ENCODE measurements at regions not wholly inside any gene's neighbourhood (a gene's known extent, or its start where the extent isn't known, plus 50 kb on each side); places are given as distances from the start of the nearest gene placed in this dataset.
"Not testable (repeated sequence)": the region's sequence is repeated elsewhere in the genome, so short reads cannot be mapped to it uniquely, and the experiment has no call there.

DNA sequence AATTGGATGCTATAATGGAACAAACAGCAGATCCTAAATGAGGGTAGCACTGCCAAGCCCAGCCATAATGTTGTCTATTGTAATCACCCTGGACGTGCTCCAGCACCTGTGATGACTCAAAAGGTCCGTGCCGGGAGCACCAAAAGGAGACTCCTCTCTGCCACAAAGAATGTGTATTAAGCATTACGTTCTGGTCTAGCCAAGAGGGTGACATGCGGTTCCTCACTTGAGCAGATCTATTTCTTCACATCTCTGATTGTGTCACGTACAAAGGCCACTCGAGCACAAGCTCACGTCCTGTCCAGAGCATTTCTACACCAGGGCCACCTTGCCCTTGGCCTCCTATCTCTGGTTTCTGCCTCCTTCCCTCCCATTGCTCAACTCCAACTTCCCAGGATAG, 219.9 kb upstream of the IRS2 start:
- DNase-seq, result no peak

GRCh38 chr13:110005563-110005962, 219.2 kb upstream of the IRS2 start:
- no peak for DNase-seq

- DNase-seq, result no peak
Observed at GRCh38 chr13:110004814-110005213, 218.4 kb upstream of the IRS2 start.

DNA sequence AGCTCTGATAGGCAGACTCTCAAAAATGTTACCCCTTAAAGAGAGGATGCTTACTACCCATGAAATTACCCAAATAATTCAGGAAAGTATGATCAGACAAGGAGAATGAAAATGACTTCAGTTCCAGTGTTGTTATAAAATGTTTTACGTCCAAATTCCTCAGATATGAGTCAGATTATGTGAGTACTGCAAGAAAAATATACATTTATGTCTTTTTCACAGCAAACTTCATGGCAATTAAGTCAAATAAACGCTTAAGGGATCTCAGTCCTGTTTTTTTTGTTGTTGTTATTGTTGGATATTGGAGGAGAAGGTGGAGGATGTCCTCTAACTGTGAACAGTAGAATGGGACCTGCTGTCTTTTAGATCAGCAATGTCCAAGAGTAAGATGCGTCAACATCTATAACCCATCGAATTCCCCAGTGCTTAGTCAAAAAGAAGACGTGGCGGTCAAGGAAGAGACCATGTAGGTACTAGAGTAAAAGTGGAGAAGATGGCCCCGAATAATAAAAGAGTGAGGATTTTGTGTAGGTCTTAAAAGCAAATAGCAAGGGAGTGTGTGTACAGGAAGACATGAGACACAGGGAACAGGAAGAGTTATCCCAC, 215.4 kb upstream of the IRS2 start:
- no peak for DNase-seq

DNA sequence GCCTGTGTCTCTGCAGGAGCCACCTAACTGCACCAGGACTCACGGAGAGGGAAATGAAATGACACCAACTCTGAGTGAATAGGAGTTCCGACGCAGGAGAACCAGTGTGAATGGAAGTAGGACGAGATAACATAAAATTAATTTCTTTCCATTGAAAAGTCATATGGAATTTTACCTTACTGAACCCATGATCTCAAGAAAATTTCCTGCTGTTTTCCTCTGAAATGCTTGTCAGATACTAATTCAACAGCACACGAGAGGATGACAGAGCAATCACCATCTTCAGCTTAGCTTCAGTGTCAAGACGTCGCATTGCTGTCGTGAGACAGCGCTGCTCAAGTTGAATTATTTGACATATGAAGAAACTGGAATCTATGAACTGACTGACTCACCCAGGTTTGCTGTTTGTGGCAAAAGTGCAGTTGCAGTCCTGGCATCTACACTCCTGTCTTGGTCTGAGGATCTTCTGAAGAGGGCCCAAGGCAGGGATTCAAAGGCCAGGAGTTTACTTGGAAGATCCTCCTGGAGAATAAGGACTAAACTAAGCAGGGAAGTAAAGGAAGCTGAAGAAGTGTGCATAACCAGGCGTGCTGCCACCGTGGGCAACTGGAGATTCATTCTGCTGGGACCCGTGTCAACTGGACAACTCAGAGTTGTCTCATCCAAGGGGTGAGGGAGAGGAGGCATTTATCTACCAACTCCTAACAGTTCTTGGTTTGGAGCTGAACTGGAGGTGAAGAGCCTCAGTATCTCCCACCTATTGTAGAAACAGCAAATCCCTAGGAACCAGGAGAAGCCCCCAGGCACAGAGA, 214.4 kb upstream of the IRS2 start:
- no peak for DNase-seq

DNA sequence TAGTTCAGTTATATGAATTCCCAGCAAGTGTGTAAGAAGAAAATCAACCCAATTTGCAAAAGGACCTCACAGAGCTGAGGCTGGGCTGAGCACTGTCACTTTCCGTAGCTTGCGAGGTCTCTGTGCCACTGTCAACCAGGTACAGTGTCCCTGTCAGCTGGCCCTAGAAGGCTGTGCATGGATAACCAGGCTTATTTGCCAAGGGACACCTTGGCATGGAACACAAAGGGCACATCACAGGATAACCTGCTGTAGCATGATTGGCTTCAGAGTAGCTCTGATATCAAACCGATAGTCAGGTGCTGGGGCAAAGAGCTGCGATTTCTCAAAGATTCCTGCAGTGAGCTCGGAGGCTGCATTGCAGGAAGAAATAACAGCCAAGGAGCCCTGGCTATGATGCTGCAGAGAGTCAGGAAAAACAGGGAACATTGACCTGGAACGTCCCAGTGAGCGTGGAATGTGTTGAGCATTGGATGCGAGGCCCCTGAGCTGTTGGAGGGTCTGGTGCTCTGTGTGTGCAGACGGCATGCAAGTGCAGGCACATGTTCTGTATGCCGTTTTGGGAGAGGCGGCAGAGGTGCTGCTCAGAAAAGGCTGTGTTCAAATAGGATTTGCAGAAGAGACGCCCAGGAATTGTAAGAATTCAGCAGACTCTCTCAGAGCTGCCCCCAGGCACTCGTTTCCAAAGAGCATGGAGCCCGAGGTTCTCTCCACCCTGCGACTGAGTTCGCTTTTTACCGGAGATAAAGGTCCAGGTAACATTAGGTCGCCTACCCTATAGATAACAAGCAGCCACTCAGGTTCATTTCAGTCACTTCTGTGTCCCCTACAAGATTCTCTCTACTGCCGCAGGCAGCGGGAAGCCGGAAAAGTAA, 213.5 kb upstream of the IRS2 start:
- DNase-seq, result no peak

GRCh38 chr13:109998684-109999533, 212.5 kb upstream of the IRS2 start:
- no peak for DNase-seq

DNA sequence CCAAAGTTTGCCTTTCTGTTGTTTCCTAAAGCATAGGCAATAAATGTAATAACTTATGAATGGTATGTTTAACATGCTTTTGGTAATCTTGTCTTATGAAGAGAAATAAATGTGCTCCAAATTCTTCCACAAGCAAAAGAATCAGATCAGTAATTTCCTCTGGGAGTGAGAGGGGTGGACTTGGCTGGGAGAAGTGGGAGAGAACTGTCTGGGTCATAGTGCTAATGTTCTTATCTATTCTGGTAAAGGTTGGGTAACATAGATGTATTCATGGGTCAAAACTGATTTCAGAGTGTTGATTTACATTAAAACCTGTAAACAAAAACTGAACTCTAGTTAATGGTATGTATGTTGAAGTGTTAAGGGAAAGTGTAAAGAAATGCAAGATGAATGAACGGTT, 211.7 kb upstream of the IRS2 start:
- no peak for DNase-seq

GRCh38 chr13:109997056-109997595, 210.7 kb upstream of the IRS2 start:
- DNase-seq, result not testable (repeated sequence)

DNA sequence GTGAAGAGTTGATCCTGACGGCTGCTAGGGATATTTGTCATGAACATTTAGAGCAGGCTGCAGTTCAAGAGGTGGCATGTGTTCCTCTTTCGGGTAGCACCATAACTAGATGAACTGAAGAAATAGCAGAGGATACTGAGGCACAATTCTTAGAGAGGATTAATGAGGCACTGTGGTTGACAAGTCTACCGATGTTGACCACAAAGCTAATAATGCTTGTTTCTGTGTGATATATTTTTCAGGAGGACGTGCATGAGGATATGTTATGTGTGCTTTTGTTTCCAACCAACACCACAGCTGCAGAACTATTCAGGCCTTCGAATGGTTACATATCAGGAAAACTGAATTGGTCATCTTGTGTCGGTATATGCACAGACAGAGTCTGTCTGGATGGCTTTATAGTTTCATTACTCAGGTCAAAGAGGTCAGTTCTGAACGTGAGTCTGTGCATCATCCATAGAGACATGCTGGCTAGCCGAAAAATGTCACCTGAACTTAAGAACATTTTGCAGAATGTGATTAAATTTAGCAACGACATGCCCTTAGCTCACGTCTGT, 210.1 kb upstream of the IRS2 start:
- DNase-seq, result no peak

DNA sequence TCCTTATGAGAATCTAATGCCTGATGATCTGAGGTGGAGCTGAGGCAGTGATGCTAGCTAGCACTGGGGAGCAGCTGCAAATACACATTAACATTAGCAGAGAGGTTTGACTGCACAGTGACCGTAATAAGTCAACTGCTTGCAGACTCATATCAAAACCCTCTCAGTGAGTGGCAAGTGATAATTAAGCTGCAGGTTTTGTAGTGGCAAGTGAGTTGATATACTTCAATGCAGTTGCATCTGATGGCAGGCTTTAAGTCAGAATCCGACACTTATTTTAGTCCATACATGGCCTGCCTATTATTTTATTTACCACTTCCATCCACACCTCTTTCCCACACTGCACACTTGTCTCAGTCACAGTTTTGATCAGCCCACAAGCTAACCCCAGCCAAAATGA, 209.2 kb upstream of the IRS2 start:
- DNase-seq, result no peak

GRCh38 chr13:109990296-109990695, 203.9 kb upstream of the IRS2 start:
- no peak for DNase-seq

- no peak for DNase-seq
Observed at GRCh38 chr13:109989686-109990085, 203.3 kb upstream of the IRS2 start.

GRCh38 chr13:109989155-109989554, 202.8 kb upstream of the IRS2 start:
- DNase-seq, result no peak

- DNase-seq, result no peak
Observed at GRCh38 chr13:109986851-109987250, 200.5 kb upstream of the IRS2 start.

GRCh38 chr13:109985871-109986450, 199.6 kb upstream of the IRS2 start:
- no peak for DNase-seq

- no peak for DNase-seq
Observed at GRCh38 chr13:109983447-109983846, 197.1 kb upstream of the IRS2 start.

DNA sequence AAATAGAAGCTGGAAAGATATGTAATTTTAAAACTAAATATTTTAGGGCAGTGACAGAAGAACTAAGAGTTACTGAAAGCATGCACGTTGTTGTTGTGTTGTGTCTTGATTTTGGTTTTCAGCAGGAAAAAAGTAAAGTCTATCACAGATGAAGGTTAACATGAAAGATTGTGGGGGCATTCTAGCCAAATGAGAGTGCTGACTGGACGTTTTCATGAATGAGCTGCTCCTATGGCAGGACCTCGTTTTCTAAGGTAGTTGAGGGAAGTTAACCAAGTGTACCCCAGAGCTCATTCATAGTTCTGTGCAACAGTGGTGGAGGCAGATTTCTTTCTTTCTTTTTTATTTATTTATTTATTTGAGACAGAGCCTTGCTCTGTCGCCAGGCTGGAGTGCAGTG, 194.6 kb upstream of the IRS2 start:
- no peak for DNase-seq

DNA sequence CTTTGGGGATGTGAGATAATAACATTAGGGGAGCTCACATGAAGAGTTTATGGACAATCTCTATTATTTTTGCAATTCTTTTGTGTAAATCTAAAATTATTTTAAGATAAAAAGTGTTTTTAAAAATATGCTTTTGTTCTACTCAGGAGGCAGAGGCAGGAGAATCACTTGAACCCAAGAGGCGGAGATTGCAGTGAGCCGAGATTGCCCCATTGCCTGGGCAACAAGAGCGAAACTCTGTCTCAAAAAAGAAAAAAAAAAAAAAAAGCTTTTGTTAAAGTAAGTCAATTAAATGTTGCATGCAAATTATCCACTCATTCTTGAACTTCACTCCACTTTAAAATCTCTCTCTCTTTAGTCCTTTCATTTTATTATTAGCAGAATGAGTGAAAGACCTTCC, 193.3 kb upstream of the IRS2 start:
- DNase-seq, result not testable (repeated sequence)

DNA sequence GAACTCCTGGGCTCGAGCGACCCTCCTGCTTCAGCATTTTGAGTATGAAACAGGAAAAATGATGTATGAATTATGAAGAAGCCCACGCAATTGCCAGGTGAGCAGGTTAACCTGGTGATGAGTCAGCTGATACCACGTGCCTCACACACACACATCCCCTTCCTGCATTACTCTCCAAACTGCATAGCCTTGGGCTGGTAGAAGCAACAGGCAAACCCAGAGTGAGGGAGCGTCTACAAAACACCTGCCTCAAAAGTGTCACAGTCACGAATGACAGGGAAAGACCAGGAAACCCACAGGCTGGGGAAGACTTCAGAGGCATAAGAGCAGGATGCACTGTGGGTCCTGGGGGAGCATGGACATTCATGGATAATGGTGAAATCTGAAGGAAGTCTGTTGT, 192.8 kb upstream of the IRS2 start:
- DNase-seq, result no peak

- DNase-seq, result no peak
Observed at GRCh38 chr13:109977212-109977968, 191.0 kb upstream of the IRS2 start.

All from activated naive CD4-positive, alpha-beta T cell treated with anti-CD3 and anti-CD28 coated beads, Interleukin-2, amount 50 U/mL, for 16 hours (primary cell).